MM.1S (cell line): ENCODE measurements at regions not wholly inside any gene's neighbourhood (a gene's known extent, or its start where the extent isn't known, plus 50 kb on each side); places are given as distances from the start of the nearest gene placed in this dataset.

ENCODE experiments used
- EZH2 ChIP-seq: fragments of 300-600 bp; sonication (generic); optimal IDR thresholded peaks from 2 replicates; pipeline ENCODE3; 2017; ENCODE audit warnings: low read depth, mild to moderate bottlenecking, antibody characterized with exemption, low read length, mixed read lengths
- EZH2phosphoT487 ChIP-seq: fragments of 300-600 bp; sonication (generic); IDR thresholded peaks from 2 replicates; pipeline ENCODE4 v1.6.1; 2018; ENCODE audit warnings: antibody characterized with exemption, low read length
- TF ChIP-seq, protein P1 (sequence below): fragments of 300-600 bp; sonication (generic); IDR thresholded peaks from 2 replicates; pipeline ENCODE4 v1.5.1; 2016; ENCODE audit warnings: antibody characterized with exemption, low read length, mixed read lengths

DNA sequence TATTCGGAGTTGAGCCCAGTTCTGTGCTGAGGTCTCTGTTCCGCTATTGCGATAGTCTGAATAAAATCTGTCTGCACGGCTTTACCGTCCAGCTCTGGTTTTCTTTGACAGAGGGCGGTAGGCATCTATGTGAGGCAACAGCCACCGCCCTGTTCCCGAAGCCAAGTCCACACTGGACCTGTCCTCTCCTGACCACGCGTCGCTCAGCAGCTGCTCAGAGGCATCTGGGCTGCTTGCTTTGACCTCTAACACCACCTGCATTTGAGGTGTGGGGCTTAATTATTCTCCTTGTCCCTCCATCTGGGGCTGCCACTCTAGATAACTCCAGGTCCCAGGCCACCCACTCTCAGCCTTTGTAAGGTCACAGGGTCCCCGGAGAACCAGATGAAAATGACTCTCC, 168.4 kb upstream of the SMIM23 start:
- TF ChIP-seq, protein P1, sequence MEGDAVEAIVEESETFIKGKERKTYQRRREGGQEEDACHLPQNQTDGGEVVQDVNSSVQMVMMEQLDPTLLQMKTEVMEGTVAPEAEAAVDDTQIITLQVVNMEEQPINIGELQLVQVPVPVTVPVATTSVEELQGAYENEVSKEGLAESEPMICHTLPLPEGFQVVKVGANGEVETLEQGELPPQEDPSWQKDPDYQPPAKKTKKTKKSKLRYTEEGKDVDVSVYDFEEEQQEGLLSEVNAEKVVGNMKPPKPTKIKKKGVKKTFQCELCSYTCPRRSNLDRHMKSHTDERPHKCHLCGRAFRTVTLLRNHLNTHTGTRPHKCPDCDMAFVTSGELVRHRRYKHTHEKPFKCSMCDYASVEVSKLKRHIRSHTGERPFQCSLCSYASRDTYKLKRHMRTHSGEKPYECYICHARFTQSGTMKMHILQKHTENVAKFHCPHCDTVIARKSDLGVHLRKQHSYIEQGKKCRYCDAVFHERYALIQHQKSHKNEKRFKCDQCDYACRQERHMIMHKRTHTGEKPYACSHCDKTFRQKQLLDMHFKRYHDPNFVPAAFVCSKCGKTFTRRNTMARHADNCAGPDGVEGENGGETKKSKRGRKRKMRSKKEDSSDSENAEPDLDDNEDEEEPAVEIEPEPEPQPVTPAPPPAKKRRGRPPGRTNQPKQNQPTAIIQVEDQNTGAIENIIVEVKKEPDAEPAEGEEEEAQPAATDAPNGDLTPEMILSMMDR = no peak
- TF ChIP-seq EZH2 (no peak), EZH2phosphoT487 (no peak)
